ENCODE measurements at regions not wholly inside any gene's neighbourhood (a gene's known extent, or its start where the extent isn't known, plus 50 kb on each side); places are given as distances from the start of the nearest gene placed in this dataset.
"Not testable (repeated sequence)": the region's sequence is repeated elsewhere in the genome, so short reads cannot be mapped to it uniquely, and the experiment has no call there.

DNA sequence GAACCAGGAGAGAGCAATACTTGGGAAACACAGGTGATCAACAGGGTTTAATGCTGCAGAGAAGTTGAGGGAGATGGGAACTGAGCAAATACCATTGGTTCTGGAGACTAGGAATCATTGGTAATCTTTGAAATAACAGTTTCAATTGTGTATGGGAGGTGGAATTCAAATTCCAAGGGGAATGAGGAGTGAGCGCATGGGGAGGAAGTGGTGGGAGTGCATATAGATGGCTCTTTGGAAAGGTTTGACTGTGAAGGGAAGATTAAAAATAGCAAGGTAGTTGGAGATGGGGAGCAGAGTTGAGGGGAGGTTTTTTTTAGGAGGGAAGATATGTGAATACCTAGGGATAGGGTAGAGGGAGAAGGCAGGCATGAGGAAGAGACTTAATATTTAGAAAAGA is 51.1 kb upstream of the ROPN1 start:
- Histone ChIP-seq H3K4me3 (ENCODE audit: low read length) (no peak overlapping the region), H3K36me3 (ENCODE audit: insufficient read depth, low read length) (no peaks in the 10 kb centered on the region), H3K4me1 (ENCODE audit: insufficient read depth, low read length) (no peaks in the 10 kb centered on the region), H3K27me3 (ENCODE audit: insufficient read depth, low read length) (peaks cover 11% of the 10 kb centered on the region), H3K9me3 (ENCODE audit: insufficient read depth, low read depth, low read length) (no peaks in the 10 kb centered on the region), H3K27ac (ENCODE audit: low read depth, low read length) (no peak overlapping the region), H3K9ac (ENCODE audit: low read depth, low read length) (no peak overlapping the region)
- 94% methylated on average over 1 of the region's 1 CpG for WGBS

DNA sequence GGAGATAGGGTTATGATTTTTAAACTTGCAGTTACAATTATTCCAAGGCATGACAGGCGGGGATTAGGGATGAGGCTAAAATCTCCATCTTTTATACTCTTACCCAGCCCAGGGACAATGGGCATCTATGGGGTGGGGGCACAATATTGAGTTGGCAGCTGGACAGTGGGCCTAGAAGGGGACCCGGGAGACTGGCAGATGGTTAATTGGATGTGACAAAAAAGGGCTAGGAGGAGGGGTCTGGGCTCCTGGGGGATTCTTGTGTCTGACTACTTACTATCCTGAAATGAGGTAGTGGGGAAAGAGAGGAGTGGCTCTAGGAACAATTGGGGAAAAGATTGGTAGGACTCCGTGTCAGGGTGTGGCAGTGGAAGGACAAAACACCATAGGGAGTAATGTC is 53.0 kb upstream of the ROPN1 start:
- Histone ChIP-seq H3K4me1 (ENCODE audit: insufficient read depth, low read length) (no peaks in the 10 kb centered on the region), H3K9ac (ENCODE audit: low read depth, low read length) (no peak overlapping the region), H3K27ac (ENCODE audit: low read depth, low read length) (no peak overlapping the region), H3K9me3 (ENCODE audit: insufficient read depth, low read depth, low read length) (no peaks in the 10 kb centered on the region), H3K27me3 (ENCODE audit: insufficient read depth, low read length) (peaks cover 5% of the 10 kb centered on the region), H3K4me3 (ENCODE audit: low read length) (no peak overlapping the region), H3K36me3 (ENCODE audit: insufficient read depth, low read length) (no peaks in the 10 kb centered on the region)
- WGBS = 75% methylated on average over 2 of the region's 3 CpGs

DNA sequence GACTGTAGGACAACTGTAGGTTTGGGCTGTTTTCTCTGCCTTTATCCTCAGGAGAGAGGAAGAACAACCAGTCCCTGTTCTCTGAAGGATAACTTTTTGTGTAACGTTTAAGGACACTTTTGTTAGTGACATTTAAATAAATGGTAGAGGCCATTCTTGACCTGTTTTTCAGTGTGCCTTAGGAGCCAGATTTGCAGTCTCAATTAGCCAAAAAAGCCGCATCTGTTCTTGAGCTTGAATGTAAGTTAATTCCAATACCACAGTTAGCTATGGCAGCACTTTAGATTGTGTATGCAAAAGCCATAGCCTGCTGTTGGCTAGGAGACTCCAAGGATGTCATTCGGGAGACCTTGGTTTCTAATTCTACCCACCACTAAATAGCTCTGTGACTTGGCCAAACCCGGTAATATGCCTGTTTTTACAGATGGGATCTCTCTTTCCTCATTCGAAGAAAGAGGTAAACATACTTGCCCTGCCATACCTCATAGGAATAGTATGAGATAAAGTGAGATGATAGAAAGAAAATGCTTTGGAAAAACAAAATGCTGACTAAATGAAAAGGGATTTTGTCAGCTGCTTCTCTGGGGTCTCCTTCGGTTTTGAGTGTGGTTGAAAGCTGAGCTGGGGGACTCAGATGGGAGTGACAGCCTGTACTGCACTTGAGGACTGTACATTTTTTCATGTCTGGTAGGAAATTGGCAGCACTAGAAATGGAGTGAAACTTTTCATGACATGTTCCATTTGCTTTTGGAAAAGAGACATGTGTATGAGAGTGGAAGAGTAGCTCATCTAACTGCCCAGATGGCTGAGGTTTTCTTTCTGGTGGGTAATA is 57.3 kb upstream of the ROPN1 start:
- WGBS = 94% methylated on average over 6 of the region's 6 CpGs
- no peak overlapping the region for H3K9ac ChIP-seq (ENCODE audit: low read depth, low read length)
- peaks cover 4% of the 10 kb centered on the region; the same call in 1 of the 2 replicates for H3K27me3 ChIP-seq (ENCODE audit: insufficient read depth, low read length)
- no peaks in the 10 kb centered on the region for H3K9me3 ChIP-seq (ENCODE audit: insufficient read depth, low read depth, low read length)
- H3K4me1 ChIP-seq (ENCODE audit: insufficient read depth, low read length) = no peaks in the 10 kb centered on the region
- no peaks in the 10 kb centered on the region for H3K36me3 ChIP-seq (ENCODE audit: insufficient read depth, low read length)
- no peak overlapping the region for H3K4me3 ChIP-seq (ENCODE audit: low read length)
- no peak overlapping the region for H3K27ac ChIP-seq (ENCODE audit: low read depth, low read length)

DNA sequence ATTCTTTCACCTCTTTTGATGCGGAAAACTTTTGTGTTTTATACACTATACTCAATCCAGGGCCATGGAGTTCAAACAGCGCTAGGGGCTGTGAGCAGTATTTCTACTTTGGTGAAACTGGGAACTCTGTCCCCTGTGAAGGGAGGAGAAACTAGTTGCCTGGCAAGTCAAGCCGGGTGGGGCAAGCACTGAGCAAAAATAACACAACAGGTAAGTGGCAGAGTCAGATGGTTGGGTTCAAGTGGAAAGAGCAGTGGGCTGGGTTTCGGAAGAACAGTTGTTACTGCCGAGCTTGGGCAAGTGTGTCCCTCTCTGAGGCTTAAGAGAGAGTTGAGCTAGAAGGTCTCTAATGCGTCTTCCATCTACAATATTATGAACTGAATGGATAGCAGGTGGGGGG is 59.7 kb upstream of the ROPN1 start:
- 94% methylated on average over 5 of the region's 6 CpGs for WGBS
- no peak overlapping the region for H3K4me3 ChIP-seq (ENCODE audit: low read length)
- H3K36me3 ChIP-seq (ENCODE audit: insufficient read depth, low read length) = no peaks in the 10 kb centered on the region
- no peaks in the 10 kb centered on the region for H3K9me3 ChIP-seq (ENCODE audit: insufficient read depth, low read depth, low read length)
- H3K27ac ChIP-seq (ENCODE audit: low read depth, low read length) = no peak overlapping the region
- peaks cover 8% of the 10 kb centered on the region; the same call in 1 of the 2 replicates for H3K4me1 ChIP-seq (ENCODE audit: insufficient read depth, low read length)
- H3K9ac ChIP-seq (ENCODE audit: low read depth, low read length) = no peak overlapping the region
- H3K27me3 ChIP-seq (ENCODE audit: insufficient read depth, low read length) = no peaks in the 10 kb centered on the region

DNA sequence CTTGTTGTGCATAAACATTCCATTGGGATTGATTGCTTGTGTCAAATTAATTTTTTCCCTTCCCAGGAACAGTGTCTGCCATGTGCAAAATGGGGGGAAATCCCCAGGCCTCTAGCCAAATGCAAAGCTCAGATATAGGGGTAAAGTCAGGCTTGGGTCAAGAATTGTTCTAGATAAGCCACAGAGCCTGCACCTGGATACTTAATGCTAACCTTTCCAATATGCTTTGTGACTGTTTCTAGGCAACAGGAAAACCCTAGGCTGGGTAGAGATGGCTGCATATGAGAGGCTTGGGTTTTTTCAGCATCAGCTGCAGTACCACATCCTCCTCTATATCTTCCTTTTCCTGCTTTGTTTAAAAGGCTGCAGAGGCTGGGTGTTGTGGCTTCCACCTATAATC is 61.9 kb upstream of the ROPN1 start:
- Histone ChIP-seq H3K36me3 (ENCODE audit: insufficient read depth, low read length) (no peaks in the 10 kb centered on the region), H3K9me3 (ENCODE audit: insufficient read depth, low read depth, low read length) (no peaks in the 10 kb centered on the region; the same call in 1 of the 2 replicates), H3K27me3 (ENCODE audit: insufficient read depth, low read length) (no peaks in the 10 kb centered on the region), H3K4me1 (ENCODE audit: insufficient read depth, low read length) (peaks cover 8% of the 10 kb centered on the region; the same call in 1 of the 2 replicates), H3K27ac (ENCODE audit: low read depth, low read length) (no peak overlapping the region), H3K4me3 (ENCODE audit: low read length) (no peak overlapping the region), H3K9ac (ENCODE audit: low read depth, low read length) (no peak overlapping the region)

DNA sequence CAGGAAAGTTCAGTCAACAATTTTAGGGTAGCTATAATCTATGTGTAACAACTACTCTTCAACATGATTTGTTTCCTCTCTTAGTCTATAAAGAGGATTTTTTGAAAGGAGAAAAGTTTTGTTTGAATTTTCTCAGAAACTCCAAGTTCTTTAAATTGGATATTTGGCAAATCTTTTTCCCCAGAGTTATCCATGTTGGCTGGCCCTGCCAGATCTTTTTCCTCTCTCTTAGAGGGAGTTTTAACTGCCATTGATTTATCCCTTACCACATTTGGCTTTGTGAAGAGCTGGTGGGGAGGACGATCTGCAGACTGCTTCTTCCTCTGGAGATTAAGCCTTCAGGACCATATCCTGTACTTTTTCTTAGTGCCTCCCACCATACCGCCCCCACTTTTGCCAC is 64.9 kb upstream of the ROPN1 start:
- WGBS = 83% methylated on average over 2 of the region's 2 CpGs
- Histone ChIP-seq H3K27ac (ENCODE audit: low read depth, low read length) (no peak overlapping the region), H3K9me3 (ENCODE audit: insufficient read depth, low read depth, low read length) (no peaks in the 10 kb centered on the region; the same call in 1 of the 2 replicates), H3K4me3 (ENCODE audit: low read length) (no peak overlapping the region), H3K4me1 (ENCODE audit: insufficient read depth, low read length) (peaks cover 8% of the 10 kb centered on the region), H3K9ac (ENCODE audit: low read depth, low read length) (no peak overlapping the region), H3K27me3 (ENCODE audit: insufficient read depth, low read length) (no peaks in the 10 kb centered on the region), H3K36me3 (ENCODE audit: insufficient read depth, low read length) (no peaks in the 10 kb centered on the region)

DNA sequence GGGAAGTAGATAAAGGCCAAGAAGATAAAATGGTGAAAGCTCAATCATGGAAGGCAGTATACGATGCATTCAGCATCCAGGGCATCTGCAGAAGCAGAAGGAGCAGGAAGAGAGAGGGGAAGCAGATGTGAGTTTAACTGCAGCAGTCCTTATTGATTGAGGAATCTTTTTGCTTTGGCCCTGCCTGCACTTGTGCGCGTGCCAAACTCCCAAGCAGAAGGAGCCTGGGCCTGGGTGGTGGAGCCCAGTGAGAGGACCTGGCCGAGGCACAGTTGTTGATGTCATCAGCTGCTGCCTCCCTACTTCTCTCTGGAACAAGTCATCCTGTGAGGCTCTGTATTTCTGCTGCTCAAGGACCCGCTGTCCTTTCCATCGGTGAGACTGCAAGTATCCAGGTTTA is 65.5 kb upstream of the ROPN1 start:
- H3K27ac ChIP-seq (ENCODE audit: low read depth, low read length) = no peak overlapping the region

DNA sequence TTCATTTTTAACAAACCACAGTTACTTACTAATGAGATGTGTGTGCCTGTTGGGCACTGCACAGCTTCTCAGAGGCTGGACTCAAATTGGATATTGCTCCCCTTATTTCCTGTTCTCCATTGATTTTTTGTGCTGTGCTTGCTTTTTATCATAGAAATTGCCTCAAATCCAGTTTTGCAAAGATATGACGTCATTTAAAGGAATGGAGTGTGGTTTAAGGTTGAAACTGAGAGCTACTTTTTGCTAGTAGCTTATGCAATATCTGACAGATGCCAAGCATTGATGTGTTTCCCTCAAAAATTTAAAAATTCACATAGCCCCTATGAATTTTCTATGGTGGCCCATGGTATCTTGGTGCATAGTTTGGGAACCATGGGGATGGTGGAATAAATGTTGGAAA is 67.7 kb upstream of the ROPN1 start:
- H3K4me3 ChIP-seq (ENCODE audit: low read length) = no peak overlapping the region
- H3K9ac ChIP-seq (ENCODE audit: low read depth, low read length) = no peak overlapping the region
- WGBS = 87% methylated on average over 1 of the region's 1 CpG
- H3K27me3 ChIP-seq (ENCODE audit: insufficient read depth, low read length) = no peaks in the 10 kb centered on the region
- H3K9me3 ChIP-seq (ENCODE audit: insufficient read depth, low read depth, low read length) = no peaks in the 10 kb centered on the region; the same call in 1 of the 2 replicates
- H3K36me3 ChIP-seq (ENCODE audit: insufficient read depth, low read length) = no peaks in the 10 kb centered on the region
- no peak overlapping the region for H3K27ac ChIP-seq (ENCODE audit: low read depth, low read length)
- H3K4me1 ChIP-seq (ENCODE audit: insufficient read depth, low read length) = peaks cover 14% of the 10 kb centered on the region

More for the DNA sequence above, 65.5 kb upstream of the ROPN1 start:
- 78% methylated on average over 6 of the region's 6 CpGs for WGBS
- peaks cover 14% of the 10 kb centered on the region for H3K4me1 ChIP-seq (ENCODE audit: insufficient read depth, low read length)
- H3K27me3 ChIP-seq (ENCODE audit: insufficient read depth, low read length) = no peaks in the 10 kb centered on the region
- H3K4me3 ChIP-seq (ENCODE audit: low read length) = no peak overlapping the region
- H3K9ac ChIP-seq (ENCODE audit: low read depth, low read length) = no peak overlapping the region
- H3K9me3 ChIP-seq (ENCODE audit: insufficient read depth, low read depth, low read length) = no peaks in the 10 kb centered on the region; the same call in 1 of the 2 replicates
- no peaks in the 10 kb centered on the region for H3K36me3 ChIP-seq (ENCODE audit: insufficient read depth, low read length)

DNA sequence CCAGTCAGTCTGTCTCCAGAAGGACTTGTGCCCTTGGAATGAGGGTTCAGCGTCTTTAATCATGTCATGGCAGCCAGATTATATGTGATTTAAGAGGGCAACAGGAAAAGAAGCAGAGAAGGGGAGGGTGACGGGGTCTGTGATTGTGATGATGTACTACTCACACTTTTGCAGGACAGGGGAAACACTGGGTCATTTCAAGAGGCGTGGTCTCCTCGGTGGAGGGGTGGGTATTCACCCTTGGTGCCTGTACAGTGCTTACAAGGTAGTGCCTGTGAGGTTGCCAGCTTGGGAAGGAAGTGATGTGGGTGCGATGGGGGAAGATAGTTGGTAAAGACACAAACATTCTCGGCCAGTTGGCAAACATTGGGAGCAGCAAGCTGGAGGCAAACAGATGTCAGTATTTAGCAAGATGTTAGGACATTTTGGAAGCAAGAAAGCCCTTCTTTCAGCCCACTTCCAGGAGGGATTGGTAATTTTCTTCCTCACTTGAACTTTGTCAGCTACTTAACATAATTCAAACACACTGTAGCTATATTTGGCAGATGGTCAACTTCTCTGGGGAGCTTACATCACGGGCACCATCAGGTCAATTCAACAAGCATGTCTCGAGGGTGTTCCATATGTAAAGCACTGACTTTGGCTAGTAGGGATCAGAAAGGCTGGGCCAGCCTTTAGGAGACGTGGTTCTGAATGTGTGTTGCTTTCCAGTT is 71.4 kb upstream of the ROPN1 start:
- 90% methylated on average over 9 of the region's 9 CpGs for WGBS
- peaks cover 5% of the 10 kb centered on the region; the same call in 1 of the 2 replicates for H3K4me1 ChIP-seq (ENCODE audit: insufficient read depth, low read length)
- H3K9ac ChIP-seq (ENCODE audit: low read depth, low read length) = no peak overlapping the region
- no peak overlapping the region for H3K4me3 ChIP-seq (ENCODE audit: low read length)
- H3K36me3 ChIP-seq (ENCODE audit: insufficient read depth, low read length) = no peaks in the 10 kb centered on the region
- H3K9me3 ChIP-seq (ENCODE audit: insufficient read depth, low read depth, low read length) = no peaks in the 10 kb centered on the region
- H3K27me3 ChIP-seq (ENCODE audit: insufficient read depth, low read length) = no peaks in the 10 kb centered on the region
- H3K27ac ChIP-seq (ENCODE audit: low read depth, low read length) = no peak overlapping the region

DNA sequence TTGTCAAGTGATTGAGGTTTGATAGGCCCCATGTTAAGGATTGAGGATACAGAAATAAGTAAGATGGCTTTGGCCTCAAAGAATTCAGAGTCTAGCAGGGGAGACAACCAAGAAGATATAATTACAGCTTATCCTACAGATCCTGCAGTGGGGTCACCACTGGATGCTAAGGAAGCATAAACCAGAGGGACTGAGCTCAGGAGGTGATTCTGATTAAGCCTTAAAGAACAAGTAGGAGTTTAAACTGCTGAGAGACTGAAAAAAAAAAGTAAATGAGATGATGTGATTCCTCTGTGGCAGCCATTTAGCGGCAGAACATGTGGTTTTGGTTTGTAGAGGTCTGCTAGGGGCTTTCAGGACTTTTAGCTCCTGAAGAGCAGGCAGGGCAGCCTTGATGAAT is 72.1 kb upstream of the ROPN1 start:
- no peaks in the 10 kb centered on the region for H3K9me3 ChIP-seq (ENCODE audit: insufficient read depth, low read depth, low read length)
- peaks cover 5% of the 10 kb centered on the region; the same call in 1 of the 2 replicates for H3K4me1 ChIP-seq (ENCODE audit: insufficient read depth, low read length)
- WGBS = 93% methylated on average over 1 of the region's 1 CpG
- H3K27ac ChIP-seq (ENCODE audit: low read depth, low read length) = no peak overlapping the region
- H3K27me3 ChIP-seq (ENCODE audit: insufficient read depth, low read length) = no peaks in the 10 kb centered on the region
- no peaks in the 10 kb centered on the region for H3K36me3 ChIP-seq (ENCODE audit: insufficient read depth, low read length)
- no peak overlapping the region for H3K4me3 ChIP-seq (ENCODE audit: low read length)
- no peak overlapping the region for H3K9ac ChIP-seq (ENCODE audit: low read depth, low read length)

DNA sequence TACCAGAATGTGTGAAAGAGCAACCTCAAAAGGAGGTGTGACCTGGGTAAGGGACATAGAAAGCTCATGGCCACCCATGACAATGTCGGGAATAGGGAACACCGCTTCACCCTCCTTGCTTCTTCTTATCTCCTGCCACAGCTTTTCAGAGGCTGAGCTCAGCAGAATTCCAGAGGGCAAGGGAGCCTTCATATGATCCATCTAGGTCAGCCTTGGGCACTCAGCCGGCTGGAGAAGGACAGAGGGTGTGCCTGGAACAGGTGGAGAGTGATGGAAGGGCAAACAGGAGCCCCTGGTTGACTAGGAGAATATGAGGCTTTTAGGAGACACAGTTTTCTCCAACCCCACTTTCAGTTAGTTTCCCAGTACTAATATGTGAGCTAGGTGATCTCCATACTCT is 74.6 kb upstream of the ROPN1 start:
- H3K36me3 ChIP-seq (ENCODE audit: insufficient read depth, low read length); H3K4me1 ChIP-seq (ENCODE audit: insufficient read depth, low read length); H3K27me3 ChIP-seq (ENCODE audit: insufficient read depth, low read length): not testable (repeated sequence)

More for the DNA sequence above, 74.6 kb upstream of the ROPN1 start:
- H3K9ac ChIP-seq (ENCODE audit: low read depth, low read length); H3K9me3 ChIP-seq (ENCODE audit: insufficient read depth, low read depth, low read length); H3K4me3 ChIP-seq (ENCODE audit: low read length); H3K27ac ChIP-seq (ENCODE audit: low read depth, low read length): not testable (repeated sequence)
- WGBS = 92% methylated on average over 3 of the region's 3 CpGs
